A549 (cell line): ENCODE measurements at regions not wholly inside any gene's neighbourhood (a gene's known extent, or its start where the extent isn't known, plus 50 kb on each side); places are given as distances from the start of the nearest gene placed in this dataset.

Experiments
- ATOH8 ChIP-seq: fragments of 250-450 bp; sonication (Bioruptor Pico); IDR thresholded peaks from 2 replicates; pipeline ENCODE4 v1.5.0; 2020; ENCODE audit warnings: low read depth, mild to moderate bottlenecking, moderate library complexity
- CTCF ChIP-seq: fragments of >200 bp; sonication (Bioruptor Twin); formaldehyde crosslinking; IDR thresholded peaks from 3 replicates; pipeline ENCODE4 v1.5.1; 2016
- ELK1 ChIP-seq: fragments of 150-350 bp; IDR thresholded peaks from 2 replicates; pipeline ENCODE4 v1.6.1; 2014; ENCODE audit warnings: low read depth, mild to moderate bottlenecking, low read length
- MAFK ChIP-seq: fragments of 450-650 bp; IDR thresholded peaks from 2 replicates; pipeline ENCODE4 v1.6.1; 2014; ENCODE audit not compliant: partially characterized antibody
- RAD21 ChIP-seq, 2 experiments: fragments of >200 bp in 1 of 2; sonication (Bioruptor Twin) in 1 of 2; formaldehyde crosslinking in 1 of 2; IDR thresholded peaks in 1 of 2; conservative IDR thresholded peaks in 1 of 2; 2 replicates in 1 of 2; 3 replicates in 1 of 2; pipeline ENCODE4 v1.6.1; 2012 to 2018; ENCODE audit warnings: inconsistent platforms in 1 of 2
- RNF2 ChIP-seq: fragments of 200-600 bp; sonication (generic); IDR thresholded peaks from 2 replicates; pipeline ENCODE4 v1.6.1; 2016; ENCODE audit warnings: low read depth, mild to moderate bottlenecking, antibody characterized with exemption, moderate library complexity, borderline replicate concordance

- TF ChIP-seq ATOH8 (CRISPR knock-in tag), result no peak
- TF ChIP-seq ELK1, result no peak
- TF ChIP-seq RAD21 (conservative IDR thresholded peaks at IDR 0.05 in 1 of 2, IDR thresholded peaks at IDR 0.05 in 1 of 2), result no peak
- TF ChIP-seq CTCF, result no peak
- TF ChIP-seq RNF2, result no peak
- no peak for TF ChIP-seq MAFK
Observed at GRCh38 chr10:52483587-52483986, 169.5 kb downstream of the DKK1 start.
